ENCODE measurements at regions not wholly inside any gene's neighbourhood (a gene's known extent, or its start where the extent isn't known, plus 50 kb on each side); places are given as distances from the start of the nearest gene placed in this dataset.

- Histone ChIP-seq H4K91ac (ENCODE audit: insufficient read depth, low read depth, low read length) (no peak overlapping the region), H3K27ac (ENCODE audit: insufficient read depth, low read length) (no peak overlapping the region), H2AK9ac (replicated peaks; ENCODE audit: low read depth, low read length, poor library complexity) (no peak overlapping the region), H2AK5ac (ENCODE audit: low read depth, low read length) (no peak overlapping the region), H2BK15ac (ENCODE audit: low read depth, low read length) (no peak overlapping the region), H3K36me3 (ENCODE audit: control insufficient read depth, insufficient read depth, low read length) (no peaks in the 10 kb centered on the region), H4K20me1 (ENCODE audit: insufficient read depth, low read length) (no peaks in the 10 kb centered on the region), H3K79me1 (ENCODE audit: low read depth in 1 of 2, low read length in 2 of 2) (no peaks in the 10 kb centered on the region), H2BK20ac (ENCODE audit: low read depth, low read length) (no peak overlapping the region), H2BK120ac (ENCODE audit: low read depth, low read length) (no peak overlapping the region), H3K9me3 (ENCODE audit: control insufficient read depth, insufficient read depth, low read length) (no peaks in the 10 kb centered on the region), H3K23ac (ENCODE audit: low read depth, low read length) (no peak overlapping the region), H3K9me1 (ENCODE audit: insufficient read depth, low read length) (no peaks in the 10 kb centered on the region), H3K4me3 (ENCODE audit: insufficient read depth, low read depth, low read length) (no peak overlapping the region), H3K4ac (ENCODE audit: low read depth, low read length) (no peak overlapping the region), H4K5ac (ENCODE audit: low read depth, low read length) (no peak overlapping the region), H2BK5ac (ENCODE audit: low read depth, low read length, poor library complexity, severe bottlenecking) (no peak overlapping the region), H3K56ac (ENCODE audit: extremely low read depth, insufficient read depth, low read length) (no peak overlapping the region), H3K4me2 (ENCODE audit: low read depth, low read length) (no peak overlapping the region), H4K8ac (ENCODE audit: low read depth in 2 of 2, low read length in 2 of 2) (no peak overlapping the region), H3K18ac (ENCODE audit: low read depth, low read length) (no peak overlapping the region), H3K27me3 (ENCODE audit: control insufficient read depth, insufficient read depth, low read length) (no peaks in the 10 kb centered on the region), H3K4me1 (ENCODE audit: control insufficient read depth, insufficient read depth, low read length) (no peaks in the 10 kb centered on the region), H2AFZ (replicated peaks; ENCODE audit: low read length, poor library complexity) (no peak overlapping the region), H3K9ac (ENCODE audit: low read depth, low read length) (no peak overlapping the region), H3K14ac (replicated peaks; ENCODE audit: low read depth, low read length) (no peak overlapping the region)
- WGBS, 2 experiments (ENCODE audit: extremely low coverage in 2 of 2, insufficient read length in 1 of 2) = no CpG with 5 or more reads among the region's 5 CpGs
- in situ Hi-C loops (cut with MboI; ENCODE audit: low sequenced_read_pairs) = no loop called here
- intact Hi-C loops (cut with micrococcal nuclease) = loop anchor here (5.0 kb wide), 1 partner anchor 766 kb away; no protein-coding TSS in a partner anchor
- ChIA-PET CTCF (interaction anchor here (1.7 kb wide), 1 partner anchor 10 kb away, joined by 3 read pairs; no protein-coding TSS in a partner anchor), POLR2A (ENCODE audit: unreplicated experiment) (no interaction called here)
- dilution Hi-C loops (cut with HindIII; ENCODE audit: low sequenced_read_pairs, unreplicated experiment) = no loop called here
- DNase-seq = no peak
- no TSS peak for BruUV-seq (replicated peaks)
- TF ChIP-seq CEBPB (IDR thresholded peaks at IDR 0.05; ENCODE audit: low read depth, low read length) (no peak), CHD1 (IDR thresholded peaks at IDR 0.05; ENCODE audit: low read depth, low read length) (no peak), POLR2A (IDR thresholded peaks at IDR 0.05; ENCODE audit: low read depth, low read length) (no peak), MXI1 (IDR thresholded peaks at IDR 0.05; ENCODE audit: borderline replicate concordance, low read depth, low read length) (no peak), NFE2L2 (IDR thresholded peaks at IDR 0.05; ENCODE audit: low read depth, low read length) (no peak), BHLHE40 (IDR thresholded peaks at IDR 0.05; ENCODE audit: low read depth, low read length) (no peak), MAFK (IDR thresholded peaks at IDR 0.05; ENCODE audit: low read depth, low read length) (no peak)
- TF ChIP-seq, protein P1, sequence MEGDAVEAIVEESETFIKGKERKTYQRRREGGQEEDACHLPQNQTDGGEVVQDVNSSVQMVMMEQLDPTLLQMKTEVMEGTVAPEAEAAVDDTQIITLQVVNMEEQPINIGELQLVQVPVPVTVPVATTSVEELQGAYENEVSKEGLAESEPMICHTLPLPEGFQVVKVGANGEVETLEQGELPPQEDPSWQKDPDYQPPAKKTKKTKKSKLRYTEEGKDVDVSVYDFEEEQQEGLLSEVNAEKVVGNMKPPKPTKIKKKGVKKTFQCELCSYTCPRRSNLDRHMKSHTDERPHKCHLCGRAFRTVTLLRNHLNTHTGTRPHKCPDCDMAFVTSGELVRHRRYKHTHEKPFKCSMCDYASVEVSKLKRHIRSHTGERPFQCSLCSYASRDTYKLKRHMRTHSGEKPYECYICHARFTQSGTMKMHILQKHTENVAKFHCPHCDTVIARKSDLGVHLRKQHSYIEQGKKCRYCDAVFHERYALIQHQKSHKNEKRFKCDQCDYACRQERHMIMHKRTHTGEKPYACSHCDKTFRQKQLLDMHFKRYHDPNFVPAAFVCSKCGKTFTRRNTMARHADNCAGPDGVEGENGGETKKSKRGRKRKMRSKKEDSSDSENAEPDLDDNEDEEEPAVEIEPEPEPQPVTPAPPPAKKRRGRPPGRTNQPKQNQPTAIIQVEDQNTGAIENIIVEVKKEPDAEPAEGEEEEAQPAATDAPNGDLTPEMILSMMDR (conservative IDR thresholded peaks at IDR 0.05; ENCODE audit: low read depth, low read length) = no peak
- ATAC-seq (ENCODE audit: low read depth) = no peak
Observed at GRCh38 chr11:127273593-127274327, 273.2 kb upstream of the KIRREL3 start.
